Inflammatory macrophage (primary cell): ENCODE measurements at regions not wholly inside any gene's neighbourhood (a gene's known extent, or its start where the extent isn't known, plus 50 kb on each side); places are given as distances from the start of the nearest gene placed in this dataset.
"Not testable (repeated sequence)": the region's sequence is repeated elsewhere in the genome, so short reads cannot be mapped to it uniquely, and the experiment has no call there.

Experiments
- DNase-seq, 2 donors: peaks; one replicate each; pipeline ENCODE4 v3.0.0-alpha.2; 2020 to 2022

- no peak for DNase-seq
Observed at GRCh38 chrX:87105131-87105530, 412.5 kb upstream of the KLHL4 start.

- DNase-seq, result no peak
Observed at GRCh38 chrX:87110142-87110541, 407.5 kb upstream of the KLHL4 start.

- no peak for DNase-seq
Observed at GRCh38 chrX:87140800-87141483, 376.7 kb upstream of the KLHL4 start.

GRCh38 chrX:87160435-87161010 lies 357.1 kb upstream of the KLHL4 start:
- no peak for DNase-seq

- DNase-seq, result no peak
Observed at GRCh38 chrX:87167841-87168240, 349.8 kb upstream of the KLHL4 start.

GRCh38 chrX:87178009-87178408 lies 339.6 kb upstream of the KLHL4 start:
- DNase-seq, result not testable (repeated sequence)
